ENCODE measurements at regions not wholly inside any gene's neighbourhood (a gene's known extent, or its start where the extent isn't known, plus 50 kb on each side); places are given as distances from the start of the nearest gene placed in this dataset.

DNA sequence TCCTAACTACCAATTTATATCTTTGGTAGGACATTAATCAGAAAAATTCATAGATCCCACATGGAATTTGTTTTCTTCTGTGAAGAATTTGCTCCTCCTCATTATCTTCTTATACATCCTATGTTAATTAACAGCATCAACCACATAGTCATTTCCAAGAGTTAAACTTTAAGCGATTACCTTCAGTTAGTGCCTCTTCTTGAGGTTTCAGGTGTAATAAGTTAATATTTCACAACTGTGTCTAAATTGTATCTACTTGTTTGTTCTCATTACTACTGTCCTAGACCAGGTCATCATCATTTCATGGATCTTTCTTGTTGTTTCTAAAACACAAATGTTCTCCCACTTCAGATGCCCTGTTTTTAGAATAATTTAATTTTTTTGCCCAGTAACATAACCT lies 457.9 kb downstream of the FAT4 start:
- no peak for TF ChIP-seq EZH2 (optimal IDR thresholded peaks at IDR 0.05; ENCODE audit: low read depth, low read length)
- TF ChIP-seq, protein P1, sequence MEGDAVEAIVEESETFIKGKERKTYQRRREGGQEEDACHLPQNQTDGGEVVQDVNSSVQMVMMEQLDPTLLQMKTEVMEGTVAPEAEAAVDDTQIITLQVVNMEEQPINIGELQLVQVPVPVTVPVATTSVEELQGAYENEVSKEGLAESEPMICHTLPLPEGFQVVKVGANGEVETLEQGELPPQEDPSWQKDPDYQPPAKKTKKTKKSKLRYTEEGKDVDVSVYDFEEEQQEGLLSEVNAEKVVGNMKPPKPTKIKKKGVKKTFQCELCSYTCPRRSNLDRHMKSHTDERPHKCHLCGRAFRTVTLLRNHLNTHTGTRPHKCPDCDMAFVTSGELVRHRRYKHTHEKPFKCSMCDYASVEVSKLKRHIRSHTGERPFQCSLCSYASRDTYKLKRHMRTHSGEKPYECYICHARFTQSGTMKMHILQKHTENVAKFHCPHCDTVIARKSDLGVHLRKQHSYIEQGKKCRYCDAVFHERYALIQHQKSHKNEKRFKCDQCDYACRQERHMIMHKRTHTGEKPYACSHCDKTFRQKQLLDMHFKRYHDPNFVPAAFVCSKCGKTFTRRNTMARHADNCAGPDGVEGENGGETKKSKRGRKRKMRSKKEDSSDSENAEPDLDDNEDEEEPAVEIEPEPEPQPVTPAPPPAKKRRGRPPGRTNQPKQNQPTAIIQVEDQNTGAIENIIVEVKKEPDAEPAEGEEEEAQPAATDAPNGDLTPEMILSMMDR (IDR thresholded peaks at IDR 0.05; ENCODE audit: low read length), result no peak
